OCI-LY1 (cell line): ENCODE measurements at regions not wholly inside any gene's neighbourhood (a gene's known extent, or its start where the extent isn't known, plus 50 kb on each side); places are given as distances from the start of the nearest gene placed in this dataset.

ENCODE experiments used
- H2AFZ ChIP-seq: fragments of 200-600 bp; sonication (generic), shearing (Covaris generic); 2 replicates; pipeline ENCODE4 v1.6.0; 2014; ENCODE audit warnings: antibody characterized with exemption, mild to moderate bottlenecking, low read length
- H3F3A ChIP-seq: fragments of 200-600 bp; sonication (generic), shearing (Covaris generic); 2 replicates; pipeline ENCODE4 v1.6.0; 2014; ENCODE audit warnings: mild to moderate bottlenecking, antibody characterized with exemption, low read length, moderate library complexity; ENCODE audit not compliant: insufficient read depth
- H3K27ac ChIP-seq: fragments of 200-600 bp; sonication (generic); 2 replicates; pipeline ENCODE4 v1.5.1; 2014; ENCODE audit warnings: low read length, mixed run types, mild to moderate bottlenecking, low read depth; ENCODE audit not compliant: poor library complexity, severe bottlenecking
- H3K27me3 ChIP-seq: fragments of 200-600 bp; sonication (generic); 2 replicates; pipeline ENCODE4 v1.6.0; 2014; ENCODE audit warnings: antibody characterized with exemption, mild to moderate bottlenecking, low read length, moderate library complexity; ENCODE audit not compliant: insufficient read depth
- H3K36me3 ChIP-seq: fragments of 200-600 bp; sonication (generic); 2 replicates; pipeline ENCODE4 v1.6.1; 2014; ENCODE audit warnings: mild to moderate bottlenecking, antibody characterized with exemption, low read length, moderate library complexity, mixed read lengths; ENCODE audit not compliant: insufficient read depth
- H3K4me1 ChIP-seq: fragments of 200-600 bp; sonication (generic); 2 replicates; pipeline ENCODE4 v1.5.1; 2014; ENCODE audit warnings: mild to moderate bottlenecking, low read length, moderate library complexity; ENCODE audit not compliant: insufficient read depth, severe bottlenecking
- H3K4me2 ChIP-seq: fragments of 200-600 bp; sonication (generic), shearing (Covaris generic); 2 replicates; pipeline ENCODE4 v1.6.1; 2014; ENCODE audit warnings: low read length
- H3K4me3 ChIP-seq: fragments of 200-600 bp; sonication (generic); 2 replicates; pipeline ENCODE4 v1.5.1; 2014; ENCODE audit warnings: low read length, low read depth, mild to moderate bottlenecking, mixed read lengths; ENCODE audit not compliant: poor library complexity, severe bottlenecking
- H3K79me2 ChIP-seq: fragments of 200-600 bp; shearing (Covaris generic); 2 replicates; pipeline ENCODE4 v1.6.1; 2016; ENCODE audit warnings: mixed run types, low read length, mixed read lengths; ENCODE audit not compliant: insufficient read depth
- H3K9ac ChIP-seq: fragments of 200-600 bp; sonication (generic), shearing (Covaris generic); 2 replicates; pipeline ENCODE4 v1.6.1; 2014; ENCODE audit warnings: mild to moderate bottlenecking, low read length, mixed read lengths
- H3K9me2 ChIP-seq: fragments of 200-600 bp; sonication (generic), shearing (Covaris generic); 2 replicates; pipeline ENCODE4 v1.6.1; 2014; ENCODE audit warnings: low read depth, mild to moderate bottlenecking, low read length, mixed read lengths
- H3K9me3 ChIP-seq: fragments of 200-600 bp; shearing (Covaris generic); 2 replicates; pipeline ENCODE4 v1.6.1; 2014; ENCODE audit warnings: low read length, mixed read lengths
- H4K20me1 ChIP-seq: fragments of 200-600 bp; sonication (generic), shearing (Covaris generic); 2 replicates; pipeline ENCODE4 v1.6.0; 2016; ENCODE audit warnings: mild to moderate bottlenecking, low read length; ENCODE audit not compliant: insufficient read depth
- CTCF ChIP-seq: fragments of 200-600 bp; sonication (generic), shearing (Covaris generic); IDR thresholded peaks from 2 replicates; pipeline ENCODE4 v1.5.1; 2017; ENCODE audit warnings: mild to moderate bottlenecking, antibody characterized with exemption, low read length, moderate library complexity, mixed read lengths
- EZH2 ChIP-seq: fragments of 200-600 bp; sonication (generic), shearing (Covaris generic); IDR thresholded peaks from 2 replicates; pipeline ENCODE4 v1.8.0; 2017; ENCODE audit warnings: borderline replicate concordance, mixed run types, mild to moderate bottlenecking, antibody characterized with exemption, low read length, moderate library complexity, mixed read lengths

- H3K4me1 ChIP-seq = no peaks in the 10 kb centered on the region
- H3K4me3 ChIP-seq = no peak overlapping the region
- no peaks in the 10 kb centered on the region for H3K9me3 ChIP-seq
- H3K36me3 ChIP-seq = no peaks in the 10 kb centered on the region
- no peaks in the 10 kb centered on the region for H3K79me2 ChIP-seq
- H3K27me3 ChIP-seq = no peaks in the 10 kb centered on the region
- no peak overlapping the region for H3K9ac ChIP-seq
- no peak overlapping the region for H3K4me2 ChIP-seq
- no peak overlapping the region for H2AFZ ChIP-seq
- no peaks in the 10 kb centered on the region for H3F3A ChIP-seq
- H3K9me2 ChIP-seq = no peaks in the 10 kb centered on the region
- no peak for TF ChIP-seq CTCF
- no peak for TF ChIP-seq EZH2
- no peaks in the 10 kb centered on the region for H4K20me1 ChIP-seq
- H3K27ac ChIP-seq = no peak overlapping the region
Measured at GRCh38 chr13:110023729-110024644, 237.6 kb upstream of the IRS2 start.

GRCh38 chr13:110018009-110018408, 231.6 kb upstream of the IRS2 start:
- Histone ChIP-seq H3K4me3 (no peak overlapping the region), H3K9me2 (no peaks in the 10 kb centered on the region), H3K9ac (no peak overlapping the region), H3K4me2 (no peak overlapping the region), H3K9me3 (no peaks in the 10 kb centered on the region), H3K27ac (no peak overlapping the region), H3F3A (no peaks in the 10 kb centered on the region), H3K4me1 (no peaks in the 10 kb centered on the region), H3K36me3 (no peaks in the 10 kb centered on the region), H4K20me1 (no peaks in the 10 kb centered on the region), H3K27me3 (no peaks in the 10 kb centered on the region), H2AFZ (no peak overlapping the region), H3K79me2 (no peaks in the 10 kb centered on the region)
- TF ChIP-seq CTCF (no peak), EZH2 (no peak)

GRCh38 chr13:110017379-110017778, 231.0 kb upstream of the IRS2 start:
- Histone ChIP-seq H3K4me3 (no peak overlapping the region), H3K27me3 (no peaks in the 10 kb centered on the region), H3K4me2 (no peak overlapping the region), H4K20me1 (no peaks in the 10 kb centered on the region), H3K9me2 (no peaks in the 10 kb centered on the region), H3K9ac (no peak overlapping the region), H3K9me3 (no peaks in the 10 kb centered on the region), H3K4me1 (no peaks in the 10 kb centered on the region), H3K27ac (no peak overlapping the region), H3K79me2 (no peaks in the 10 kb centered on the region), H3F3A (no peaks in the 10 kb centered on the region), H3K36me3 (no peaks in the 10 kb centered on the region), H2AFZ (no peak overlapping the region)
- TF ChIP-seq CTCF (no peak), EZH2 (no peak)
